GM19452 (cell line): ENCODE measurements at regions not wholly inside any gene's neighbourhood (a gene's known extent, or its start where the extent isn't known, plus 50 kb on each side); places are given as distances from the start of the nearest gene placed in this dataset.

Source experiments
- ATAC-seq: cut with Tn5 transposase; IDR thresholded peaks from one replicate; pipeline ENCODE4 v1.9.1; 2021; ENCODE audit not compliant: unreplicated experiment

DNA sequence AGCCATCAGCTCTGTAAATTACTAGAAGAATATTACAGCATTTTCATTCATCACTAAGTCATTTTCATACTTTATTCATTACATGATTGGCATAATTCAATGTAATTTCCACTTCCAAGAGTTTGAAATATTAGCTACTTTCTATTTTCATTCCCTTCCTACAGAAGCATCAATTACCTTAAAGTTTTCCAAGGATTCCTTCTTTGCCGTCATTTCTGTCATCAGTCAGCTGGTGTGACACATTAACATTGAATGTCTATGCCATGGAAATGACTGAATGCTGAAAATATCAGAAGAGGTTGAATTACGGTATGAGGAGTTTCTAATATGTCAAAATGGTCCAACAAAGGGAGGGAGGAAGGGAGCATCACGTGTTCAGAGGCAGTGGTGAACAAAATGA, 718.2 kb upstream of the GRM7 start:
- ATAC-seq, result no peak

- ATAC-seq, result no peak
Measured at GRCh38 chr3:6147883-6148282, 713.0 kb upstream of the GRM7 start.

- ATAC-seq, result no peak
Measured at GRCh38 chr3:6155650-6156338, 705.1 kb upstream of the GRM7 start.

GRCh38 chr3:6165951-6166350, 695.0 kb upstream of the GRM7 start:
- ATAC-seq, result no peak

DNA sequence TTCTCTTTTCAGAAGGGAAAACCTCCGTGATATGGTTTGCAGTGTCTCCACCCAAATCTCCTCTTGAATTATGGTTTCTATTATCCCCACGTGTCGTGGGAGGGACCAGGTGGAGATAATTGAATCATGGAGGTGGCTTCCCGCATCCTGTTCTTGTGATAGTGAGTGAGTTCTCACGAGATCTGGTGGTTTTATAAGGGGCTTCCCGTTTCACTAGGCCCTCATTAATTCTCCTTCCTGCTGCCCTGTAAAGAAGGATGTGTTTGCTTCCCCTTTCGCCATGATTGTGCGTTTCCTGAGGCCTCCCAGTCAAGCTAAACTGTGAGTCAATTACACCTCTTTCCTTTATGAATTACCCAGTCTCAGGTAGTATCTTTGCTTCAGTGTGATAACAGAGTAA, 692.7 kb upstream of the GRM7 start:
- no peak for ATAC-seq

GRCh38 chr3:6172871-6173642, 687.9 kb upstream of the GRM7 start:
- ATAC-seq, result no peak

GRCh38 chr3:6177417-6177816, 683.5 kb upstream of the GRM7 start:
- ATAC-seq, result no peak

GRCh38 chr3:6179761-6180160, 681.2 kb upstream of the GRM7 start:
- no peak for ATAC-seq

- ATAC-seq, result no peak
Measured at GRCh38 chr3:6180171-6180570, 680.7 kb upstream of the GRM7 start.

DNA sequence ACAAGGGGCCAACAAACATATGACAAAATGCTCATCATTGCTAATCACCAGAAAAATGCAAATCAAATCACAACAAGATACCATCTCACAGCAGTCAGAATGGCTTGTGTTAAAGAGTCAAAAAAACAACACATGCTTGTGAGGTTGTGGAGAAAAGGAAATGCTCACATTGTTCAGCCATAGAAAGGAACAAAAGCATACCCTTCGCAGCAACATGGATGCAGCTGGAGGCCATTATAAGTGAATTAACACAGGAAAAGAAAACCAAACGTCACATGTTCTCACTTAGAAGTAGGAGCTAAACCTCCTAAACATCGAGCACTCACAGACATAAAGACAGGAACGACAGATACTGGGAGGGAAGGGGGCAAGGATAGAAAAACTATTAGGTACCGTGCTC, 678.4 kb upstream of the GRM7 start:
- ATAC-seq, result no peak

GRCh38 chr3:6182909-6183308, 678.0 kb upstream of the GRM7 start:
- ATAC-seq, result no peak

- no peak for ATAC-seq
Measured at GRCh38 chr3:6189384-6189783, 671.5 kb upstream of the GRM7 start.

- ATAC-seq, result no peak
Measured at GRCh38 chr3:6204891-6205290, 656.0 kb upstream of the GRM7 start.

- no peak for ATAC-seq
Measured at GRCh38 chr3:6216135-6217026, 644.5 kb upstream of the GRM7 start.

GRCh38 chr3:6220447-6220846, 640.5 kb upstream of the GRM7 start:
- no peak for ATAC-seq

DNA sequence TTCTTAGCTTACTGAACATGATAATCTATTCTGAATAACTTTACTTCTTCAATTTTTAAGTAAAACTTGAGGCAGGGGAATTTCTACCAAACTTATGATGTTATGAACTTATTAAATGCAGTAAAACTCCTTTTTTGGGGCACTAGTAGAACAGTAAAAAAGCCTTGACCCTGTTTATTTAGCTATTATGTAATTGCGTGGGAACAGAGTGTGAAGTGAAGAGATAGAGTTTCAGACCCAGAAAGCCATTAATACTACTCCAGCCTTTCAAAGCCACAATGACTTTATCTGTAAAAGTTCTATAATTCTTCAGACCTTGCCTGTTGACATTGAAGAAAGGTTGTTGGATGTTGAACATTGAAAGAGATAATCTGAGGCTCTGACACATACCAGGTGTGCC, 638.8 kb upstream of the GRM7 start:
- ATAC-seq, result no peak

- ATAC-seq, result no peak
Measured at GRCh38 chr3:6223572-6223971, 637.3 kb upstream of the GRM7 start.

DNA sequence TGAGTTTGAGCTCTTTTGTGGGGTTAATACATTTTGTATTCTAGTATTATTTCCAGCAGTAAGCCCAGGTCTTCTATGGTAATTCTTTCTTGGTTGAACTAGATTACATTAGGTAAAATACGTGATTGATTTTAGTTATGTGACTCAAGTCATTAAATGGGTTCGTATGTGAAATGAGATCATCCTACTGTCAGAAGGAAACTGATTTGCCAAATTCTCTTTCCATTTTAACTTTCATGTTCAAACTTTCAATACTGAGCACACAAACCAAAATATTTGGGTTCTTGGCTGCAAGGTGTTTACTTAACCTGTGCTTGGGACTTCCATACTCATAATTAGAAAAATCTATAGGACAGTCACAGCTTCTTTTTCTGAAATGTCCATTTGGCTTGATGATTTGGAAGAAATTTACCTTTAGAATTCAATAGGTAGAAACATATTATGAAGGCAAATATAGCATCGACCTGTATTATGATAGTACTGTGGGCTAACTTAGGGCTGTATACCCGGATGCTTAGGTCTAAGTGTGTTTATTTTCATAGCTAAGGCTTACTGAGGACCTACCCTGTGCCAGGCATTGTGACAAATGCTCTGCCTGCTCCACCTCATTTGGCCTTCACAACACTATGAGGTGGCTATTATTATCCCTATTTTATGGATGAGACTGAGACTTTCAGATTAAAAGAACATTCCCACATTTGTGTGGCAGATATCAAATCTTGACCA, 631.8 kb upstream of the GRM7 start:
- no peak for ATAC-seq

DNA sequence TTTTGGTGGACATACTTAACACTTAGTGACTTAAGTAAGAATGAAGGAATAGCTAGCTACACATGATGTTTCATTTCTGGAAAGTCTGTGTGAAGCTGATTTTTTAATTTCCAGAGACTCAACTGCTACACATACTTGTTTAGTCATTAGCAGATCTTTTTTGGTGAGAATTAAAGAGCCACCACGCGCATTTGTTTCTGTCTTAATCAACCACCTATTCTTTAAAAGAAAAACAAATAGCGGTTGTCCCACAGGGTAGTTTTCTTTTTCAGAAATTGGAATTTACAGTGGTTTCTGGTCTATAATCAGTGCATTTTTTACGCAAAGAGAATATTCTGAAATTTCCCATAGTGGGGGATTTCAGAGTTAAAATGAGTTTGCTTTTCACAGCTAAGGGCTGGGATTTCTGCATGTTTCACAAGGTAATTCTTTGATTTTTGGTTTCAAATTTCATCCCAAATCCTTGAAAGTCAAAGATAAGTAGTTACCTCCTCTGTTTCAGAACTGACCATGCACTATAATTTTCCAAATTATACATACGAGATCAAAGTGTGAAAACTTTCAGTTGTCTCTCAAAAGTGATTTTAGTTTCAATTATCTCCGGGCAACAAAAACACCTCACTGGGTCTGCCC, 631.0 kb upstream of the GRM7 start:
- ATAC-seq, result no peak

DNA sequence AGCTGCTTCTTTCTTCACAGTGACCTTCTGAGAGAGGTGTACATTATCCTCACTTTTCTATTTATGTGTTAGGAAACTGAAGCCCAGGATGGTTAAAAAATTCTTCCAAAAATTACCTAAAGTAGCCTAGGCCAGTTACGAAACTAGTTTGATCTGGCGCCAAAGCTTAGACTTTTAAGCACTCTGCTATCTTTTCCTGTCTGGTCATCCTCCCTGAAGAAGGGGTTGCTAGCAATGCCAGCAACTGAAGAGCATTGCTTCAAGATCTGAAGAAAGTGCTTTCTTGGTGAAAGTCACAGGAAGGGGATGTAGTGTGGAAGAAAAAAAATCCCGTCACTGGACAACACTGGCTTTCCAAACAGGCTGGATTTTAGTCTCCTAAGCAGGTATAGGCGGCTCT, 618.8 kb upstream of the GRM7 start:
- no peak for ATAC-seq

DNA sequence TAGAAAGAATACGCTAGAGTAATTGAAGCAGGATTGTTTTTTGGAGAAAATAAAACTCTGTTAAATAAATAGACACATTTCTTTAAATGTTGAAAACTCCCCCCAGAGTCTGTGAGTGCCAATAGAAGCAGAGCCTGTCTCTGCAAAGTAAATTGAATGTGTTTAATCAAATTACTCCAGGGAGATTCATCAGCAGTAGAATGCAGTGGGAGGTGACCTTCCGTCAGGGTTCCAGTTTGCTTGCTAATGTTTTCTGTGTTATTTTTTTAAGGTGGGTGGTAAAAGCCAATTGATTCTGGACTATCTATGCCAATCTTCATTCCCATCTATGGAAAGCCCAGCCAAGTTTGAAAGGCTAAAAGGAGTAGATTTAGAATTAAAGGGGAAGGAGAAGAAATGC, 612.4 kb upstream of the GRM7 start:
- no peak for ATAC-seq
